Fibroblast of skin of left biceps (primary cell): ENCODE measurements at regions not wholly inside any gene's neighbourhood (a gene's known extent, or its start where the extent isn't known, plus 50 kb on each side); places are given as distances from the start of the nearest gene placed in this dataset.
"Not testable (repeated sequence)": the region's sequence is repeated elsewhere in the genome, so short reads cannot be mapped to it uniquely, and the experiment has no call there.

Experiments
- DNase-seq, 2 experiments: peaks; one replicate each; pipeline ENCODE4 v3.0.0-alpha.2; 2013; ENCODE audit warnings: low read depth in 2 of 2

DNA sequence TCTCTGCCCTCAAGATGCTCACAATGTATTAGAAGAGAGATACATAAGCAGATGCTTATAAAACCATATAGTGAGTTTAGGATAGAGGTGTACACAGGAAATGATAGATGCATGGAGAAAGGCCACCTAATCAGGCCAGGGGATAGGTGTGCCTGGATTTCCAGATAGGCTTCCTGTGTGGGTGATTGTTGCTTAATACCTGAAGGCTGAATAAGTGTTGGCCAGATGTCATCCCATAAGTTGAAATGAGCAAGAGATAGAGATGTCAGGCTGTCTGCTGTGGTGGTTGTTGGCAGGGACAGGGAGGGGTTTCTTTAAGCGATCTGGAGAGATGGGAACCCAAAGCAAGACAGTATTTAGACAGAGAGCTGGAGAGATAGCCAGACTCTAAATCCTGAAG lies 109.8 kb upstream of the SGK1 start:
- no peak for DNase-seq

DNA sequence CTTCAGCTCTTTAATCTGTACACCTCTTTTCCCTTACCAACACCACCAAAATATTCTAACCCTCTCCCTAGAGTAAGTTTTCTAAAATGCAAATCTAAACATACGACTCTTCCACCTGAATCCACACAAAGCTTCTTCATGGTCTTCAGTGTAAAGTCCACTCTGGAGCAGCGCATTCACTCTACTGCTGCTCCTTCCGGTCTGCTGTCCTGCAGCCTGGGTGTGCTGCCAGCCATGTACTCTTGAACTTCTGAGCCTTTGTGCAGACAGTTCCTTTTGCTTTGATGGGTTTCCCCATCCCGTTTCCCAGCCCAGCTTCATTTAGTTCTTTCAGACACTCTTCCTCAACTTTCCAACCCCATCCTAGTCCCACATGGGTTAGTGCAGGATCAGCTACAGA lies 108.7 kb upstream of the SGK1 start:
- no peak for DNase-seq

DNA sequence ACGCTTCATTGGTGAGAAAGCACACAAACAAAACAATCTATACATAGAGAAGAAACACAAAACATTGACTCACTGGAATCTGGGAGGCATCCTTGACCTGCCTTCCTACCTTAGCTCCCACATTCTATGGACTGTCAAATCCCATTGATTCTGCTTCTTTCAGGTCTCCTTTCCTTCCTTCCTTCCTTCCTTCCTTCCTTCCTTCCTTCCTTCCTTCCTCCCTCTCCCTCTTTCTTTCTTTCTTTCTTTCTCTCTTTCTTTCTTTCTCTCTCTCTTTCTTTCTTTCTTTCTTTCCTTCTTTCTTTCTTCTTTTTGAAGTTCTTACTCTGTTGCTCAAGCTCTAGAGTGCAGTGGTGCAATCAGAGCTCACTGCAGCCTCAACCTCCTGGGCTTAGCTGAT lies 108.0 kb upstream of the SGK1 start:
- not testable (repeated sequence) for DNase-seq

DNA sequence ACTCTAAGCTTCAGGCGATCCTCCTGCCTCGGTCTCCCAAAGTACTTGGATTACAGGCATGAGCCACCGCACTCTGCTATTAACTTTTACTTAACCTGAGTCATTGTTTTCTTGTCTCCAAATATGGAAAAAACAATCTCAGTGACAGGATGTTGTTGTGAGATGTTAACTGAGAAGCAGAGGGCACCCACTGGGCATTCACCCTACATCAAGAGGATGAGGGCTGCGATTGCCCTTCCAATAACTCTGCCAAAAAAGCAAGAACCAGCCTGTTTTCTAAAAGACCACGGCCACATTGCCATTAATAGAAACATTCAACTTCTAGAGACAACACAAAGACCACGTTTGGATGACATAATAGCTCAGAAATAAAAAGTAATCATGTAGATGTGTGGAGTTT lies 107.6 kb upstream of the SGK1 start:
- DNase-seq = no peak

DNA sequence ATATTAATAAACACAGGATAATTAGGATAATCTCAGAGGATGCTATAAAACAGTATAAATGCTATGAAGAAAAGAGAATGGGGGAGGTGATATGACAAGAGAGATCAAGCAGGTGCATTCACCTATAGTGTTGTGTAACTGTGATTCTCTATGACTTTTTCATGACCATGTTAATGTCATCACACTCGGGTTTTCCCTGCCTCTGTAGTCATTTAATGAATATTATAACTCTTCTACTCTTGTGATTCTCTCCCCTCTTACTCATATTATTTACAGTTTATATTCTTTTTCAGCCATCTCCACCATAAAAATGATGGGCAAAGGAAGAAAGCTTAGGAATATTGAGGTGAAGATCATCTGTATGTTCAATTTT lies 106.9 kb upstream of the SGK1 start:
- DNase-seq = no peak

DNA sequence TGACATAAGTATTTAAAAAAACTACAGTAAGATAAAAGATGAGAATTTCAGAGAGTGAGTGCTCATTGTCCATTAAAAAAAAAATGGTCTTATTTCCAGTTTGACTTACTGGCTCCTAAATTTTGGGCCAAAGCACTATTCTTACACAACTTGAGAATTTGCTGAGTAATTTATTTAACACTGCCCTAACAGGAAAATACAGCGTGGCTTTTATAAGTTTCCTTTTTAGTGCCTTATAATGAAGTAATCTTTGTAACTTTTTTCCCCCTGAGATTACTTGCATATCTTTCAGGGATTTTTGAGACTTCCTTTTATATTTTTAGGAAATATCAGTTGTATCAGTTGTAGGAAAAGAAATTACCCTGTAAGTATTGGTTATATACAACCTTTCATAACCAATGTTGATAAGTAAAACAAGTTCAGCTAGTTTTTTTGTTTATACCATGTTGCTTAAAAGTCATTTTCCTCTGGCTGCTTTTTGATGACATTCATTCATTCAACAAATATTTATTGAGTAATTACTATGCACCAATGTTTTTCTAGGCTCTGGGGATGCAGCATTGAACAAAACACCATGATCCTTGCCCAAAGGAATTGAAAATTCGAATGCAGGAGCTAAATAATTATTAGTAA lies 106.4 kb upstream of the SGK1 start:
- DNase-seq = no peak

DNA sequence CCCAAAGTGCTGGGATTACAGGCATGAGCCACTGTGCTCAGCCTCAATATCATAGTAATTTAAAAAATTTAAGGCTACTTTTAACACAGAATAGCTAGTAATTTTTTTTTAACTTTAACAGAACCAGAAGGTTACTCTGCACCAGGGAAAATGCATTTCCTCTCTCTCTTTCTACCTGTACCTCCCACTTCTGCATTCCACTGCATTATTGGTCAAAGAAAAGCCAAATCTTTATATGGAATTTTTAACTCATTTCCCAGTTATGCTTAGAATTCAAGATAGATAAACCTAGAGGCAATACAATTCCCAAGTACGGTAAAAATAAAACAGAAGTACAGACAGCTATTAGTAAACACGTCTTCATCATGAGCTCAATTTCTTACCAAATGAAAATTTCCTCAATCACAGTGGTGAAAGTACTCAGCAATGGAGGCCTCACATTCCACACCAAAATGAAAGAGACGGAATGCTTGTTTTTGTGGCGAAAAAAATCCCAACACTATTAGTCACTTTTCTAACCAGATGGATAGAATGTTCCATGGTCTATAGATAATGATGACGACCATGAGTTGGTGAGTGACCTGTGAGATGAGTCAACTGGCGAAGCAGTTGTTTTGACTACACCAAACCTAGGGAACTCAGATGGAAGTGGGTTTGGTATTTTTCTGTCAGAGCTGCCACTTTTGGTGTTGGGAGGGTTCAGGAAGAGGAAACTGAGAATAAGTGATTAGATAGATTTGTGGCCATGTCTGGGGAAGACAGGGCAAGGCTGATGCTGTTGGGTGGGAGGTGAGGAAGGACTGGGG lies 104.7 kb upstream of the SGK1 start:
- DNase-seq = peak; percentile 98 to 99

DNA sequence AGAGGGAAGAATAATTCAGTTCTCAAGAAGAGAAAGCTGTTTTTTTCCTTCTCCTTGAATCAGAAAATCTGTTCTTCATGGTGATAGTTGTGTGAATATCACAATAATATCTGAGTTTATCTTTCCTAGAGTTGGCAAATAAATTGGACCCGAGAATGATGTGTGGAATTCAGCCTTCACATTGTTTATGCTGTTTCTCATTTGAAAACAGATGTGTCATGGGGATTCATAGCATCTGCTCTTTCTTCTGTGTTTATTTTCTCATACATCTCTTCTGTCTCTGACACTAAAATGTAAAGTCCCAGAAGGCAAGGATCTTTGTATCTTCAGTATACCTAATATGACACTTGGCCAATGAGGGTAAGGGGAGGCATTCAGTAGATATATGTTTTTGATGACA lies 103.6 kb upstream of the SGK1 start:
- peak in 1 of 2 experiments; percentile 40 for DNase-seq

DNA sequence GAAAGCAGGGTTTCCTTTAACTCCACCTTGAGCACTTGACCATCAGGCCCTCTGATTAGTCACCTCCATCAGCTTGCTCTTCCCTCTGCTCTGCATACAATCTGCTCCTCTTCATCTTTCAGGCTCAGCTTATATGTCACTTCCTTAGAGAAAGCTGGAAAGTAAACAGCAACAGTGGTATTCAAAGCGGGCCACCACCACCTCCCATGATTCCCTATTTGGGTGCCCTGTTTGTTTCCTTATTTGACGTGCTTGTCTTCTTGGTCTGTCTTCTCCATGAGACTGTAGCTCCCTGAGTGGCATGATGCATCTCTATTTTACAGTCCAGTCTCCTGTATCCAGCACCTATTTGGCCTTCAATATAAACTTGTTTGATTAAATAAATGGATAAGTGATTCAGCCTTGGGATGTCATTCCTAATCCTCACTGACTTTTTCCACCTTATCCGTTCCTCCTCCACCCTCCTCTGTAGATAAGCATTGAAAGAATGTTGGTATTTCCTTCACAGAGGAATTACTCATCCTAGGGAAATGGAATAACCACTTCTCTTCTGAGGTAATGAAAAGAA lies 102.8 kb upstream of the SGK1 start:
- DNase-seq = peak; percentile 66 to 68

DNA sequence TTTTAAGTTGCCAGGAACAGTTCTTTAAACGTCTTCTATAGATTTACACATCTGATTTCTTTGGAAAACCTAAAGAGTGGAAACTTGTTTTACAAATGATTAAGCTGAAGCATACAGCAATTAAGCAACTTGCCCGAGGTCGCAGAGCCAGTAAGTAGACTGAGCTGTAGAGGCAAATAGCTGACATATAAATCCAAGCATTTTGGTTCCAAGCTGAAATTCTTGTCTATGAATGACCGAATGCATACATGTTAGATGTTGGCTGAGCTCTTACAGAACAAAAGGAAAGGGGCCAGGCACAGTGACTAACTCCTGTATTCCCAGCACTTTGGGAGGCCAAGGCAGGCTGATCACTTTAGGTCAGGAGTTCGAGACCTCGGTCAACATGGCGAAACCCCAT lies 101.8 kb upstream of the SGK1 start:
- DNase-seq = no peak

DNA sequence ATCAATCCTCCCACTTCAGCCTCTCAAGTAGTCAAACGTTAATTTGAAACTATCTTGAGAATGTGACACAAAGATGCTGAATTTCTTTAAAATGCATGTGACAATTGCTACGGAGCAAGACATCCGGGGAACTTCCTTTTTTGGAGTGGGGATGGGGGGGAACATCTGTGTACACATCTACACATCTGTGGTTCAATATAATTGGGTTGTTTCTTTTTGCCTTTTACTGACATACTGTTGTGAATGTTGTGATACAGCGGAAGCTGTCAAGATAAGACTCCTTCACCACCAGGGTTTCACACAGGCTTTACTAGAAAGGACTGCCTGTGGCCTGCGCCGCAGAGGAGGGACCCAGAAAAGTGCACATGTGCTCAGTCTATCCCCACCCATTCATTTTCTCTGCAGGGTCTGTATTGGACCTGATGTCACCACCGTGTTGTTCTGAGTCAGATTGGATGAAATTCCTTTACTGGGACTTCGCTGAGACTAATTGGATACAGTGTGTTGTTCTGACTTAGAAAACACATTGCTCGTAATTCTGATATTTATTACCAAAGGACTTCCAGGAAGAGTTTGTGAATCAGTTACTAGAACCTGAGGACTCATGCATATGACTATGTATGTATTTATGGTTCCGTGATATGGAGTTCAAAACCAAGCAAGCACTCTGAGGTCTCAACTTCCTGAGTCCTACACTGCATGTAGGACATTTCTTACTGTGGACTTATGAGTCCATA lies 98.7 kb upstream of the SGK1 start:
- peak; percentile 81 to 85 for DNase-seq

DNA sequence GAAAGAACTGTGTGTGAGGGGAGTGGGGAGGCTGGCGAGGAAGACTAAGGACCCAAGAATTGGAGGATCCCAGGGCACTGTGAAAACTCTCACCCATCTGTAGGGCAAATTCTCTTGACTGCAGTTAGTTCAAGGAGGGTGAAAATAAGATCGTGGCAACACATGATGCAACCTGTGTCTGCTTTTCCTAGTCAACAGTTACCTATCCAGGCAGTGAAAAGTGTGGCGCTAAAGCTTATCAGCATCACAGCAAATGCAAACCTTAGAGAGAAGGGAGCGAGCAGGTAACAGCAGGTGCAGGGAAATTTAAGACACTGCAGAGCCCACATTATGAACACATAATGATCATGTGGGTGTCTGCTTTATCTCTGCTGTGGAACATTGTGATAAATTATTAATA lies 97.7 kb upstream of the SGK1 start:
- no peak for DNase-seq

DNA sequence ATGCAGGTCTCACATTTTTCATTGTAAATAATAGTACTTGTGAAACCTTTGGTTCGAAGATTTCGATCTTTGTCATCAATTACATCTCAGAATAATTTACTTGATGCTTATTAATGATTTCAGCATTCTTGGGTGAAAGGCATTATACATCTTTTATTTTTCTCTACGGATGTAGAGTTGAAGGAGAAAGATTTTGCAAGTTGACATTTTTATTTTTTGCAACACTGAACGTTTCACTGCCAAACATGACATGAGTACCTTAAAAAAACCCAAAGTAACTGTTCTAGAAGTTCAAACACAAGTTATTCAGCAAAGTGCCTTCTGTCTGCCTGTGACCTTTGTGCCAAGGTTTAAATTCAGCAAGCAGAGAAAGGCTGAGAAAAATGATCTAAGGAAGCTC lies 97.3 kb upstream of the SGK1 start:
- DNase-seq = no peak

DNA sequence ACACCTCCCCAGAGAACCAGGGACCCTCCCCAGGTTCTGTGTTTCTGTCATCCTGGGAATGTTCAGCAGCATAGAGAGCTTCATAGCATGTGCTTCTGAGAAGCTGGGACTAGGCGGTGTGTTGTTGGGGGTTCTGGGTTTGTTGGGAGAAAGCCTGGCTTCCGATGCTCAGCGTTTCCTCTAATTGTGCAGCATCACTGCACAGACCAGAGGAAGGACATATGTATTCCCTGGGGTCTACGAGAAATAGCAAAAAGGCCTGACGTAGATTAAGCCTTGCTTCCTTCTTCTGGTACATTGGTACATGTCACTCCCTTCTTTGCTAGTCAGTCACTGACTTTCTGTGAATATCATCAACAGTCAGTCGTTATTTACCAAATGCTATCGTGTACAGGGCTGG lies 96.9 kb upstream of the SGK1 start:
- DNase-seq = no peak

DNA sequence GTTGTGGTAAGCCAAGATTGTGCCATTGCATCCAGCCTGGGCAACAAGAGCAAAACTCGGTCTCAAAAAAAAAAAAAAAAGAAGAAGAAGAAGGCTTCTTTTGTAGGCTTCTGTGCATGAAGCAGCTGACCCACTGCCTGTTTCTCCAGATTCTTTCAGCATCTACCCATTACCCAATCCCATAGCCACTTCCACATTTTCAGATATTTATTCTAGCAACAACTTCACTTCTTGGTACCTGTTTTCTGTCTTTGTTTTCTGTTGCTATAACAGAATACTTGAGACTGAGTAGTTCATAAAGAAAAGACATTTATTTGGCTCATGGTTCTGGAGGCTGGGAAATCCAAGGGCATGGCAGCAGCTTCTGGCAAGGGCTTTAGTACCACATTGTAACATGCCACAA lies 95.3 kb upstream of the SGK1 start:
- no peak for DNase-seq

DNA sequence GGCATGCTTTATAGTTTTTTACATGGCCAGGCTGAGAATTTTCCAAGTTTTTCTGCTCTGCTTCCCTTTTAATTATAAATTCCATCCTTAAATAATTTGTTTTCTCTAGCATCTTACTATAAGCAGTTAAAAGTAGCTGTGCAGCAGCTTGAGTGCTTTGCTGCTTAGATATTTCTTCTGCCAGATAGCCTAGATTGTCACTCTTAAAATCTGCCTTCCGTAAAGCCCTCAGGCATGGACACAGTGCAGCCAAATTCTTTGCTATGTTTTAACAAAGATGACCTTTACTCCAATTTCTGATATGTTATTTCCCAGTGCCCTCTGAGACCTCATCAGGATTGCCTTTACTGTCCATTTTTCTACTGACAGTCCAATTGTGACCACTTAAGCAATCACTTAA lies 92.6 kb upstream of the SGK1 start:
- DNase-seq = no peak

DNA sequence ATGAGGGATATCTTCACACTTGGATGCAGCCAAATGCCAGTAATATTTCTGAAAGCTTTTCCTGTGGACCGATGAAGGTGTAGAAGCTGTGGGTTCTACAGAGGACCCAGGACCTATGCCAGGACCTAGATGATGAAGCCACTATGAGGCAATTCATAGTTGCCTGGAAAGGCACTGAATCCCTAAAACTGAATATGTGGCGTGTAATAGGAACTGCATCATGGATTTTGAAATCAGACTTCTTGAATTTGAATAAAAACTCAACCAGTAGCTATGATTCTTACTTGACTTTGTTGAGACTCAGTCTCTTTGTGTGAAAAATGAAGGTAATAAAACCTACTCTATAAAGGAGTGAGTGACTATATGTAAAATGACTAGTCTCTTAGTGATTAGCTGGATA lies 89.9 kb upstream of the SGK1 start:
- no peak for DNase-seq

DNA sequence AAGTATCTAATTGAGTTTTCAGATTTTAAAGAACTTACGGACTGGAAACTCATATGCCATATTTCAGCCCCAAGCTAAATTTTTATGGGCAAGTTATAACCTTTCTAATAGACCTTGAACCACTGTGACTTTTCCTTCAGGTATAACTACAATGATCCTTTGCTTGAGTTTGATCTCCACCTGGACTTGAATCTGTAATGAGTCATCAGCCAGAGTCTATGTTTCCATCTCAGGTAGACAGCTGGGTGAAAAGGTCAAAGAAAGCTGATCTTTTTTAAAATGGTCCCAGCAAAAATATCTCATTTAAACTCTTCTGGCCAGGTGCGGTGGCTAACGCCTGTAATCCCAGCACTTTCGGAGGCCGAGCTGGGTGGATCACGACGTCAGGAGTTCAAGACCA lies 88.4 kb upstream of the SGK1 start:
- no peak for DNase-seq

DNA sequence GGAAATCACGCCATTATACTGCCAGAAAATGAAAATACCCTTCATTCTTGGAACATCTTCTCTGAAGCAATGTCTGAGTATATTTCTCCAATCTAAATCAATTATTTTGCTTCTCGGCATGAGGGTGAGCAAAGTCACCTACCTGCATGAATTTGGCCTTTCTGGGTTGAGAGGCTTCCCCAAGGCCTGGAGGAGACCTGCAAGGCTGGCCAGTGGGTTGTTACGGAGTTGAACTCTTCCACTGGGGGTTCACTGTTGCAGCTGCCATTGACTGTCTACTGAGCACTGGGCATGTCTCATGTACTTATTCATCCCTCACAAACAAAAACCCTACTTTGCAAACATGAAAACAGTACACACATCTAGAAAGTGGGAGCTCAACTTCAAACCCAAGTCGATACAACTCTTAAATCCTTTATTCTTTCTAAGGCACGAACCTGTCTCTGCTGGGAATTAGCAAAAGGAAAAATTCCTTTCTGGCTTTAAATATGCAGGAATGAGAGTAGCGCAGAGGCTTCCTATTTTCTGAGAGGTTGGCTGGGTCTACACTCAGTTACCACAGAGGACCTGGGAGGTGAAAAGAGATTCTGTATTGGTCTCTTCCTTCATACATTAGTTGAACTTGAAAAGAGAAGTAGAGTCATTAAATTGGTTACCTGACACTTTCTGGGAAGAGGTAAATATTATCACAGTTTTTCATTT lies 87.6 kb upstream of the SGK1 start:
- DNase-seq = no peak

DNA sequence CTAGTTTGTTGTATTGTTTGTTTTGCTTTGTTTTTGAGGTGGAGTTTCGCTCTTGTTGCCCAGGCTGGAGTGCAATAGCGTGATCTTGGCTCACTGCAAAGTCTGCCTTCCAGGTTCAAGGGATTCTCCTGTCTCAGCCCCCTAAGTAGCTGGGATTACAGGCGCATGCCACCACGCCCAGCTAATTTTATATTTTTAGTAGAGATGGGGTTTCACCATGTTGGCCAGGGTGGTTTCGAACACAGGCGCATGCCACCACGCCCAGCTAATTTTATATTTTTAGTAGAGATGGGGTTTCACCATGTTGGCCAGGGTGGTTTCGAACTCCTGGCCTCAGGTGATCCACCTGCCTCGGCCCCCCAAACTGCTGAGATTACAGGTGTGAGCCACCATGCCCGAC lies 85.4 kb upstream of the SGK1 start:
- DNase-seq = not testable (repeated sequence)

DNA sequence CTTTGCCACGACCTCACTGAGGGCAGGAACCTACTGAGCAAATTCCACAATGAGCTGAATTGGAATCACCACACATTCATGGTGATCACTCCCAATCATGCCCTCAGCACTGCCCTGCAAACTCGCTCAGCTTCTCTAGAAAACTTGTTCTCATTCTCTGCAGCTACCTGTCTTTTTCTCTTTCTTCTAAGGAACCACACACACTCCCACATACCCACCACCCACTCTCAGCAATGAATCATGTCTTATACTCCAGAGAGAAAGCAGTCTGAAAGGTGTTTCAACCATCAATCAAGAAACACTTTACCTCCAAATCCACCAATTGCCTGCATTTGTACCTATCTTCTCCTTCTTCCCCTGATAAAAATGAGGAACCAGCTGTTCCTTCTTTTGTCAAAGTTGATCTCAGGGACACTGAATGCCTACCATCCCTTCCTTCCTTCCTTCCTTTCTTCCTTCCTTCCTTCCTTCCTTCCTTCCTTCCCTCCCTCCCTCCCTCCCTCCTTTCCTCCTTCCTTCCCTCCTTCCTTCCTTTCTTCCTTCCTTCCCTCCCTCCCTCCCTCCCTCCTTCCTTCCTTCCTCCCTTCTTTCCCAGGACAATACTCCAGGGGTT lies 84.6 kb upstream of the SGK1 start:
- no peak for DNase-seq

DNA sequence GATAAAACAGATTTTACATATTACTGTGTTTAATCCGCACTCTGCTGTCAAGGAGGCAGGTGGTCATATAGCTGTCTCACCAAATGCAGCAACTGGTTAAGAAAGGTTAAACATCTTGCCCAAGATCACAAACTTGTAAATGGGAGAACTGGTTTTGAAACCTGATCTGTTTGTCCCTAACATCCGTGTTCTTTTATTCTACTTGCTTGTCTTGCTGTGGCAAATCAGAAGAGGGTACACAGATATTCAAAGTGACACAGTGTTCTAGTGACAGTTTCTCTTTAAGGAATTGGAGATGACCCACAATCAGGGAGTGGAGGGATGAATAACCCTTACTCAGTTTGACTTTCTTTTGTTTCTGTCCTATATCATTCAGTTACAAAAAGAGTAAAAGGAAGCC lies 83.0 kb upstream of the SGK1 start:
- no peak for DNase-seq
